GM19351 (cell line): ENCODE measurements at regions not wholly inside any gene's neighbourhood (a gene's known extent, or its start where the extent isn't known, plus 50 kb on each side); places are given as distances from the start of the nearest gene placed in this dataset.
"Not testable (repeated sequence)": the region's sequence is repeated elsewhere in the genome, so short reads cannot be mapped to it uniquely, and the experiment has no call there.

Experiments used
- ATAC-seq: cut with Tn5 transposase; IDR thresholded peaks from one replicate; pipeline ENCODE4 v1.9.1; 2021; ENCODE audit warnings: mild to moderate bottlenecking, moderate library complexity; ENCODE audit not compliant: unreplicated experiment

DNA sequence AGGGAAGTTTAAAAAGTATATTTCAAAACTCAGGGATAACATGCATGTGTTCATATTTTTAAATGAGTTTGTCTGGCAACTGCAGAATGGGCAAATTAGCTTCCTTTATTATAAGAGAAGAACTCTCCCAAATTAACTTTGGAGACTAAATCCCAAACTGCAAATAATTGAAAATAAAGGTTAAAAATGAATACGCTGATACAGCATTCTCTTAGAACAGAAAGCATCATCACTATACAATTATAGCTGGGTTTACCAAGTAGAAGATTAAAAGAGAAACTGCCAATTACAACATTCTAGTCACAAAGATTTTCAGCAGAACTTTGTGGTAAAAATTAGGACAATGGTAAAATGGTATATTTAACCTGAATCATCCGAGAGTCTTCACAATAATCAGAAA lies 73.3 kb downstream of the OLFM4 start:
- ATAC-seq, result no peak

DNA sequence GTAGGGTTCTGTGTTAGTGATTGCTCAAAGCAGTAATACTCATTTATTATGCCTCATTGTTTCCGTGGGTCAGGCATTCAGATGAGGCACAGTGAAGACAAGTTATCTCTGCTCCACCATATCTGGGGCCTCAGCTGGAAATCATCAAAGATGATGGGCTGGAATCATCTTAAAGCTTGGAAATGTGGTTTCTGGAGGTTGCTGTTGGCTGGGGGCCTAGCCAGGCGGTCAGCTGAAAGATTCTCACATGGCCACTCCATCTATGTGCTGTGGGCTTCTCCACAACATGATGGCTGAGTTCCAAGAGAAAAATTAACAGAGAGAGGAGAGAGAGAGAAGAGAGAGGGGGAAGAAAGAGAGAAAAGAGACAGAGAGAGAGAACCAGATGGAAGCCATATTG lies 75.5 kb downstream of the OLFM4 start:
- no peak for ATAC-seq

DNA sequence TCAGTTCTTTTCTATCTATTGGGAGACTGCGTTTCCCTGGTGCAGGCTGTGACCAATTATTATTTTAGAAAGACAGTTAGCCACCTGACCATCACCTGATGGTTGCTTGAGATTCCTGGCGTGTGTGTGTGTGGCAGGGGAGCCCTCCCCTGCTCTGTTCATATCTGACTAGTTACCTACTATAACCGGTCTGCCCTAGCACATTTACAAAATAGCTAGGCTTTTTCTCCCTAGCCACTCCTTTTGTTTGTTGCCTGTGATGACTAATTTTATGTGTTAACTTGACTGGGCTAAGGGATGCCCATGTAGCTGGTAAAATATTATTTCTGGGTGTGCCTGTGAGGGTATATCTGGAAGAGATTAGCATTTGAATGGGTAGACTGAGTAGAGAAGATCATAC lies 76.9 kb downstream of the OLFM4 start:
- no peak for ATAC-seq

DNA sequence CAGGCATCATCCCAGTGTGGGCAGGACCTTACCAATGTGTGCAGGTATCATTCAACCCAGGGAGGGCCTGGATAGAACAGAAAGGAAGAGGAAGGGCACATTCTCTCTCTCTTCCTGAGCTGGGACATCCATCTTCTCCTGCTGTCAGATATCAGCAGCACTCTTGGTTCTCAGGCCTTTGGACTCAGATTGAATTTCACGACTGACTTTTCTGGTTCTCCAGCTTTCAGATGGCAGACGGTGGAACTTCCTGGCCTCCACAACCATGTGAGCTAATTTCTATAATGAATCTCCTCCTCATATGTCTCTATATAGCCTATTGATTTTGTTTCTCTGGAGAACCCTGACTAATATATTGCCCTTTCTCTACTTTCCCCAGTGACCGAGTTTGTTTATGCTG lies 77.3 kb downstream of the OLFM4 start:
- ATAC-seq, result no peak

DNA sequence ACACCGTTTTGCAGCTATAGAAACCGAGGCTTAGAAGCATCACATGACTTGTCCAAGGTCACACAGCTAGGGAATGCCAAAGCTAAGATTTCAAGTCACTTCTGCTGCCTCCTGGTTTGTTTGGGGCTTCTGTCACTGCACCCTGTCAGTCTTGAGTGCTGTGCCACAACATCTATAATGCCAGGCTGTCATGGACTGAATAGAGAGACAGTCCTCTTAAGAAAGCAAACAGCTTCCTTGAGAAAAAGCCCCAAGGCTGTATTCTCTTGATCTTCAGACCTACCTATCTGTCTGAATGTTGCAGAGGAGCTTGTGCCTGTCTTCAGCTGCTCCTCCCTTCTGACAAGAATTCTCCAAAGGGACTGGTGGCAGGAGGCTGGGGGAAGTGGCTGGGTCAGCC lies 81.6 kb downstream of the OLFM4 start:
- ATAC-seq, result no peak

DNA sequence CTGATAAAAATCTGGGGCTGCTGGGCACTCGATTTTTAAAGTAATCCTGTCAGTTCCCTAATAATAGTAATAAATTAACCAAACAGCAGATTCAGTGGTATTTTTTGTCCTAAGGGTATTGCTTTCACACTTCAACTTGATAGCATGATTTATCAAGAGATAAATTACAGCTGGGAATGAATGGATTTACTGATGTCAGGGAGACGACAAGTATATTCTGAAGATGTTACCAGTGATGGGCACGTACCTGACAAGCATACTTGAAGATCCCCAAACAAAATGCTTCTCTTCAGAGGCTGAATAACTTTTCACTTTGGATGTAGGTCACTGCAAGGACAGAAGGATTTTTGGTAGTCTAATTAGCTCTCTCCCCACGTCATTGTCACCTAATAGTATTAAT lies 82.0 kb downstream of the OLFM4 start:
- no peak for ATAC-seq

DNA sequence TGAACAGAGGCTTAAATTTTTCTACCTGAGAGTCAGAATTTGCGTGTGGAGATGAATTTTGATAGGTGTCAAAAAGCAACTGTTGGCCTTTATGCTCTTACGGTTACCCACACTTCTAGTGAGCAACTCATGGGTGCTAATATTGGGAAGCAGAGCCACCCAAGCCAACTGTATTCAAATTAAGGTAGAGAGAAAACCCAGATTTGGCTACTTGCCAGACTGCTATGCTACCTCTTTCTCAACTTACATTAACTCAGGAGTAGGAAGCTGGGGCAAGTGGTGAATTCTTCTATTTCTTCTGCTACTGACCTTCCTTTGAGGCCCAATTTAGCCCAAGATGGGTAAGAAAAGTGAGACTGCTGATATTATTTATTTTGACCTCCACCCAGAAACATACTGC lies 83.9 kb downstream of the OLFM4 start:
- ATAC-seq, result no peak

DNA sequence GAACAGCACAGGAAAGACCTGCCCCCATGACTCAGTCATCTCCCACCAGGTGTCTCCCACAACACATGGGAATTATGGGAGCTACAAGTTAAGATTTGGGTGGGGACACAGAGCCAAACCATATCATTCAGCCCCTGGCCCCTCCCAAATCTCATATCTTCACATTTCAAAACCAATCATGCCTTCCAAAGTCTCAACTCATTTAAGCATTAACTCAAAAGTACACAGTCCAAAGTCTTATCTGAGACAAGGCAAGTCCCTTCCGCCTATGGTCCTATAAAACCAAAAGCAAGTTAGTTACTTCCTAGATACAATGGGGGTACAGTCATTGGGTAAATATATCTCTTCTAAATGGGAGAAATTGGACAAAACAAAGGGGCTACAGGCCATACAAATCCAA lies 88.4 kb downstream of the OLFM4 start:
- not testable (repeated sequence) for ATAC-seq

DNA sequence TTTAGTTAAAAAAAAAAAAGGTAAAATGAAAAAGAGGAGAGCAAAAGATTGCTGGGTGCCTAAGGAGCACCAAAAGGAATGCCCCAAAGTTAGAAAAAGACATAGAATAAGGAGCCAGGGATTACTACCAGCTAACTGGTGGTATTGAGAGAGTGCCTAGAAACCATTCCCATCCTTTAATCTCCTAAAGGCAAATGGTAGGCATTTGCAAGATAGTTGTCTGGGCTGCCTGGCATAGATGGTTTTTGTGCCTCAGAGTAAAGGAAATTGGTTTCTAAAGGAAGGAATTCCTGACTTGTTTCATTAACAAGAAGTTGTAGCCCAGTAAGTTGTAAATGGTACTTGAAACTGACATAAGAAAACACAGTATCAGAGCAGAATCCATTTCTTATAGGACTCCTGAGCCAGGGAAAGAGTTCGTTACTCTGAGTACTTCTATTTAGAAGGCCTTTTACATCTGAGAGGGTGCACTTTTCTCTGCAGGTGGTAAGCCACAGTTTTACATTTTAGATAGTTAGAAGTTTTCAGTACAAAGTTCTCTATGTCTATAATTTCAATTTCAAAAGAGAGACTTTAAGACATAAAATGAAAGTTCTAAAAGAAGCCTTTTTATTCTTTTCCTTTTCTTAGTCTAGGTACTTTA lies 92.6 kb downstream of the OLFM4 start:
- no peak for ATAC-seq

DNA sequence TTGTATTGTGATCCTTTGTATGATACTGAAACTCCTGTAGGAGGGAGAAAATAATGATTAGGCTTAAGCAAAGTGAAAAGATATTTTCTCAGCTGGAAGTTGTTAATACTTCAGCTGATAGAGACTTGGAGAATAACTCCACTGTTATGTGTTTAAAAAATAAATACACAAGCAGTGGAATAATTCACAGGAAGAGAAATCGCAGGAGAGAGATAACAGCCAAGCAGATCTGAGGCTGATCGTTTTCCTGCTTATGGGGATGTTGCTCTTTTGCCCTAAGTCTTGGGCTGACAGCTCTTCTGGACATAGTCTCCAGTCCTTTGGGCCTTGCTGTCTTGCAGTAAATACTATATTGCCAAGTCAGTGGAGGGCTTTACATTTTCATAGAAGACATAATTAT lies 93.3 kb downstream of the OLFM4 start:
- no peak for ATAC-seq

DNA sequence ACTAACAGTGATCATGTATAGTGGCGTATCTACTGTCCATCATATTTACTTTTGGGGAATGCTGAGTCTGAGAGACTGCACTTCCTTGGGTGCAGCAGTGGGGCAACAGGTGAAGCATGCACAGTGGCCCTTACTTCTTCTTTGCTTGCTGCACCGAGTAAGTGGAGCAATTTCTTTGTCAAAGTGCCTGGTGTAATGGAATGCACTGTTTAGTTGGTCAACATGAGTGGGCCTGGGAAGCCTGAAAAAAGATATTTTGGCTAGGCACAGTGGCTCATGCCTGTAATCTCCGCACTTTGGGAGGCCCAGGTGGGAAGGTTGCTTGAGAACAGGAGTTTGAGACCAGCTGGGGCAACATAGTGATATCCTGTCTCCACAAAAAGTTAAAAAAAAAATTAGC lies 94.9 kb downstream of the OLFM4 start:
- no peak for ATAC-seq

DNA sequence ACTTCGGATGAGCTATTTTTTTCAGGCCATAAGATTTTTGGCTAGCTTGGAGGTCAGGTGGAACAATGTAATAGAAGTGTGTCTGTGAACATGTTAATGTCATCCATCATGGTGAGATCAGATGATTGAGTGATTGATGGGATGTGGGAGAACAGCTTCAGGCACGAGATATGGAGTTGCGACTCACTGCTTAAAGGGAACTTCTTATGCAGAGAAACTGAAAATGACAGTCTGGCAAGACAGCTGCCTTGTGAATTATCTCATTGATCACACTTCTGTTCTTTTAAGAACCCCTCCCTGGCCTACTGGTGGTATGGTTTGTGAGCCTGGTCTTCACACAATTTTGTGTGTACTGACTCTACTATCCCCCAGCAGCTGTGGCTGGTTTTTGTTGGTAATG lies 96.0 kb downstream of the OLFM4 start:
- no peak for ATAC-seq

DNA sequence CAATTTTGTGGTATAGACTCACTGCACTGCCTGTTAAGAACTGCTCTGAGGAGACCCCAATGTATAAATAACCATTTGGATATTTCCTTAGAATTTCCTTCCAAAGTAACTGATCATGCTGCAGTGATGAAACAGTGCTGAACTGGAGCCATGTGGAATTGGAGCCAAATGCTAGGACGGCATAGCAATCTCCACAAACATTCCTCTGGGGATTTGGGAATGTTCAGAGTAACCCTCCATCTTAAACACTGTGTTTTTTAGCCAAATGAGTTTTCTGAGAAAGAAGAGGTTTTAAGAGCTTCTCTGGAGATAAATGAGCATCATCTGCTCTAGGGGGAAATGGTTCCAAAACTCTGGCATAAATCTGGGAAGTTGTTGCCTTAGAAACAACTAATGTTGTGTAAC lies 98.2 kb downstream of the OLFM4 start:
- ATAC-seq, result no peak

DNA sequence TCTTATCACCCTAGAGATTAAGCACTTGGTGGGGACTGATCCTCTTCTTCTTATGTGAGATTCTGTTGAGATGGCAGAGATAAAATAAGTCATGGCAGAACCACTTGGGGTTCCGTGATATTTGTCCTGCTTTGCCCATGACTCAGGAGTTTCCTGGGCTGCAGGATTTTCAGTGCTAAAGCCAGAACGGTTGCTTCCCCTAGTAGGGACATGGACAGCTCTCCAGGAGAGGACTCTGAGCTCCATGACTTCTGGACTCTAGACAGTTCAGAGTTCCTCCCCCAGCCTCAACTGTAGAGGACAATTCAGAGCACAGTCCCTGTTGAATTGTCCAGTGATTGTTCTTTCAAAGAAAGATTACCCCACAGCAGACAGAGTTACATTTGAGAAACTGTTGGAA lies 98.8 kb downstream of the OLFM4 start:
- ATAC-seq, result no peak

DNA sequence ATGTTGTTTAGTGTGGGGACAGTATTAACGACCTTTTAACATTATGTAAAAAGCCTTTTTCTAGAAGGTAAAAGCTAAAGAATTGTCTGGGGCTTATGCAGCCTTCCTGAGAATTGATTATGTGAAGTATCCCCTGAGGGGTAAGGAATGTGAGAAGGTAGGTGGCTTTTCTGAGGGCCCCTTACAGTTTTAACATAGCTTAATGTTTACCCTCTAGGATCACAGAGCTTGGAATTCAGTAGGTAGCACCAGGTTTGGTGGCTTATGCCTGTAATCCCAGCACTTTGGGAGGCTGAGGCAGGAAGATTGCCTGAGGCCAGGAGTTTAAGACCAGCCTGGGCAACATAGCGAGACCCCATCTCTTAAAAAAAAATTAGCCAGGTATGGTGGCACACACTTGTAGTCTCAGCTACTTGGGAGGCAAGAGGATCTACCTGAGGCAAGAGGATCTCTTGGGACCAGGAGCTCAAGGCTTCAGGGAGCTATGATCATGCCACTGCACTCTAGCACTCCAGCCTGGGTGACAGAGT lies 101.3 kb downstream of the OLFM4 start:
- ATAC-seq, result no peak

DNA sequence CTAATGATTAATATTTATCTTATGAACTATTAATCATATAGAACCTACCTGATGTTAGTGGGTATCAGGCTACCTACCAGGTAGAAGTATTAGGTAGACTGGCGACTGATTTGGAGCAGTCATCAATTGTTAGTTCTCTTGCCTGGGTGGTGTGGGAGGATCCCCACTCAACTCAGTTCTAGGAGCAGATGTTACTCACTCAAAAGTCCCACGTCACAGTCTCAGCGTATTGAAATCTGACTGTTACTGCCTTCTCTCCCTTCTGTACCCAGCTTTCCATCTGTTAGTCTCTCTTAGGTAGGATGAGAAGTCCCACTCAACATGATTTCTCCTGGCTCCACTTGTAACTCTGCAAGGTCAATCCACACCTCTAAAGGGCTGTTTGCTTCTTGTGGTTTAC lies 102.7 kb downstream of the OLFM4 start:
- no peak for ATAC-seq

DNA sequence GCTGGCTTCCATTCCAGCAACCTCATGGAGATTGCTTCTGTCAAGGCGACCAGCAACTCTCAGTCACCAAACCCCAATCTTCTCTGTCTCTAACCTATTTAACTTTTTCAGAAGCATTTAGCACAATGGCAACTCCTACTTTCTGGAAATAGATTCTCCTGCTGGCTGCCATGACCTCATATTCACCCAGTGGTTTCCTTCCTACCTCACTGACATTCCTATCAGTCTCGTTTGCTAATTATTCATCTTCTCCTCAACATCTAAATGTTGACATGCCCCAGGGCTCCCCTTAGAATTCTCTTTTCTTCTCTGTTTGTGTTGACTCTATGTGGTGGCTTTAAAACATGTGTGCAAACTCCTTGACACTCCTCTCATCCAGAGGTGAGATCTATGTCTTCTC lies 106.7 kb downstream of the OLFM4 start:
- no peak for ATAC-seq

DNA sequence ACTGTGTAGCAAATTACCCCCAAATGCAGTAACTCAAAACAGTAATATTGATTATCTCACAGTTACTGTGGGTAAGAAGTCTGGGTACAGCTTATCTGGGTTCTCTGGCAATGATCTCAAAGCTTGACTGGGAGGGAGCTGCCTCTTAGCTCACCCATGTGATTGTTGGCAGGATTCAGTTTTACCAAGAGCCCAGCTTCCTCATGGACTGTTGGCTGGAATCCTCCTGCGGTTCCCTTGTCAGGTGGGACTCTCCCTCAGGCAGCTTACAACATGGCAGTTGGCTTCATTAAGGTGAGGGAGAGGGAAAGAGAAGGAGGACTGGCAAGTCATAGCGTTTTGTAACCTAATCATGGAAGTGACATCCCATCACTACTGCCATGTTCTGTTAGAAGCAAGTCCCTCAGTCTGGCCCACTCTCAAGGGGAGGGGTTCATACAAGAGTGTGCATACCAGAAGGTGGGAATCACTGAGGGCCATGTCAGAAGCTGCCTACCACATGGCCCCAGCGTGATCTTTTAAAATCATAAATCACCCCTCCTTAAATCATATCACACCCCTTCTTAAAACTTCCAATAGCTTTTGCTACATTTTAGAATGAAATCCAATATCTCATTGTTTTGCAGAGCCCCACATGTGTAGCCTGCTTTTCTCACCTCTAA lies 108.1 kb downstream of the OLFM4 start:
- no peak for ATAC-seq

DNA sequence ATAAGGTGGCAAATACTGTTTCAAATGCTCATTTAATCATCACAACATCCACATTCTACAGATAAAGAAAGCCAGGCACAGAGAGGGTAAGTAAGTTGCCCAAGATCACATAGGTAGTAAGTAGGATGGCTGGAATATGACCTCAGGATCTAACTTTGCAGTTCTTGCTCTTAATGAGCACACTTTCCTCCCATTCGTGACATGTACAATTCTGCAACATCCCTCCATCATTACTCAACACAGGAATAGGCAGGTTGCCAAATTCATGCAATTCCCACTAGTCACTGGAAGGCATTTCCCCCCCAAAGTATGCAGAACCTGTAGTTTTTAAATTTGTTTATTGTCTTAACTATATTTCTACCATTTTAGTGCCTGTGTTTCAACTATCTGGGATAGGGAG lies 109.2 kb downstream of the OLFM4 start:
- no peak for ATAC-seq

DNA sequence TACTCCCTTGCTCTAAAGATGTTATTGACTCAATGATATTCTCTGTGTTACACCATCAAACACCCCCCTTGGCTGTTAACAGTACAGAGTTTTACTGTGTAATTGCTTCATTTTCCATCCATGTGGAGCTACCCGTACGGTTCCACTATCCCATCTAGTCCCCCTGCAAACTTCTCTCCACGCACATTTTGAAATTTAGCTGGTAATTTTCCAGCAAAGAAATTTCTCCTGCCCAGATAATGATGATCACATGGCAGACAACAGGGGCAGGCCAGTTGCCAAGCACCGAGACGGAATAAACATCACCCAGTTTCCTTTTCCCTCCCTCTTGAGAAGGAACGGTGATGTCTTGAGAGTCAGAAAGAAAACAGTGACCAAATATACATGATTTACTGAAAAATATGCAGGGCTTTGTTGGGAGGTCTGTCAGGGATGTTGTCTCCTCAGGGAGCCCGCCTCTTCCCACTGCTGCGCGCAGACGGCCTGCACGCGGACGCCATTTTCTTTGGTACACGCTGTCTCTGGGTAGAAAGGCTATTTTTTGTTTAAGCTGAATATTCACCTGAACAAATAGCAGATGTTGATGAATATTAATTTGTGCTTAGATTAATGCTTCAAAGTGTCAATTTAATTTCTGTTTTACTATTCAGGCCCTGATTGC lies 109.9 kb downstream of the OLFM4 start:
- ATAC-seq, result no peak

DNA sequence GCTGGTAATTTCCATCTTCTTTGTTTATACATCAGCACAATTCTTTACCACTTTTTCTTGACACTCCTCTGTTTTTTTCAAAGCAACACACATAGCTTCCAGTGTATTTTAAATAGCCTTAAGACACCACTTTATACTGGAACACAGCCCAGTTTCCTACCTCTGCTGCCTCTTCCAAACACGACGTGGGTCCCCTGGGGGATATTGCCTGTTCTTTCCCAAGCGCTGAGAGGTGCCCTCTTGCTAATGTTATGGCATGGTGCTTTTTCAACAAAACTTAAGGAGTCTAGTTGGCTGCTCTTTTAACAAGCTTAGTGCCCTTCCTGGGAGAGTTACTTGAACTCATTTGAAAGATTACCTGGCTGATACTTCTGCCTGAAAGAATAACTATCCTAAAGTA lies 112.7 kb downstream of the OLFM4 start:
- no peak for ATAC-seq

DNA sequence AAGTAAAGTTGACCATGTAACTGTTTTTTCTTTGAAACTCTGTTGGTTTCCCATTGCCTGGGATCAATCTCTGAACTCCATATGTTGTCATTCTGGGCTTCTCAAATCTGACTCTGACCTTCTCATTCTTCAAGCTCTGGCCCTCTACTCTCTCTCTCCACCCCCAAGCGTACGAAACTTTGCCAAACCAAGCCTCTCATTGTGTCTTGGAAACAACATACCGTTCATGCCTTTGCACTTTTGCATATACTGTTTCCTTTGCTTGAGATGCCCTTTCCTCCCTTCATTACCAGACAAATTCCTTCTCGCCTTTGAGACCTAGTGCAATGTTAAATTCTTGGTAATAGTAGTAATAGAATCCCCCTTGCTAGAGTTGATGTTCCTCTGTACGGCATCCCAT lies 113.7 kb downstream of the OLFM4 start:
- no peak for ATAC-seq
